ENCODE measurements at regions not wholly inside any gene's neighbourhood (a gene's known extent, or its start where the extent isn't known, plus 50 kb on each side); places are given as distances from the start of the nearest gene placed in this dataset.
"Not testable (repeated sequence)": the region's sequence is repeated elsewhere in the genome, so short reads cannot be mapped to it uniquely, and the experiment has no call there.

- H3K36me3 ChIP-seq (ENCODE audit: control insufficient read depth in 2 of 2, insufficient read depth in 2 of 2, low read length in 1 of 2); H3K4me1 ChIP-seq (ENCODE audit: control insufficient read depth in 2 of 2, insufficient read depth in 2 of 2, low read length in 1 of 2); H3K4me3 ChIP-seq (ENCODE audit: low read depth in 1 of 2, low read length in 2 of 2); H3K9me3 ChIP-seq (ENCODE audit: control insufficient read depth in 2 of 2, insufficient read depth in 1 of 2, low read depth in 1 of 2, low read length in 1 of 2); H3K27me3 ChIP-seq (ENCODE audit: control insufficient read depth in 1 of 2, insufficient read depth in 2 of 2, low read length in 2 of 2); H3K27ac ChIP-seq (ENCODE audit: low read depth in 2 of 2, low read length in 1 of 2): not testable (repeated sequence)
- 95 to 97% methylated on average over 4 of the region's 4 CpGs for WGBS, 2 donors
Observed at GRCh38 chr7:66526782-66527181, 101.9 kb upstream of the KCTD7 start.

- no peaks in the 10 kb centered on the region for H3K9me3 ChIP-seq (ENCODE audit: control insufficient read depth in 2 of 2, insufficient read depth in 1 of 2, low read depth in 1 of 2, low read length in 1 of 2)
- H3K4me3 ChIP-seq (ENCODE audit: low read depth in 1 of 2, low read length in 2 of 2) = no peak overlapping the region
- H3K36me3 ChIP-seq (ENCODE audit: control insufficient read depth in 2 of 2, insufficient read depth in 2 of 2, low read length in 1 of 2) = peaks cover 2% of the 10 kb centered on the region in 2 donors
- H3K27me3 ChIP-seq (ENCODE audit: control insufficient read depth in 1 of 2, insufficient read depth in 2 of 2, low read length in 2 of 2) = no peaks in the 10 kb centered on the region
- 96 to 99% methylated on average over 3 of the region's 3 CpGs for WGBS, 2 donors
- no peak overlapping the region for H3K27ac ChIP-seq (ENCODE audit: low read depth in 2 of 2, low read length in 1 of 2)
- H3K4me1 ChIP-seq (ENCODE audit: control insufficient read depth in 2 of 2, insufficient read depth in 2 of 2, low read length in 1 of 2) = no peaks in the 10 kb centered on the region
Observed at GRCh38 chr7:66528652-66529051, 100.0 kb upstream of the KCTD7 start.

GRCh38 chr7:66529883-66530610, 98.6 kb upstream of the KCTD7 start:
- Histone ChIP-seq H3K4me1 (ENCODE audit: control insufficient read depth in 2 of 2, insufficient read depth in 2 of 2, low read length in 1 of 2) (no peaks in the 10 kb centered on the region), H3K9me3 (ENCODE audit: control insufficient read depth in 2 of 2, insufficient read depth in 1 of 2, low read depth in 1 of 2, low read length in 1 of 2) (no peaks in the 10 kb centered on the region), H3K27me3 (ENCODE audit: control insufficient read depth in 1 of 2, insufficient read depth in 2 of 2, low read length in 2 of 2) (no peaks in the 10 kb centered on the region), H3K36me3 (ENCODE audit: control insufficient read depth in 2 of 2, insufficient read depth in 2 of 2, low read length in 1 of 2) (peaks cover 2% of the 10 kb centered on the region in 2 donors), H3K27ac (ENCODE audit: low read depth in 2 of 2, low read length in 1 of 2) (no peak overlapping the region), H3K4me3 (ENCODE audit: low read depth in 1 of 2, low read length in 2 of 2) (no peak overlapping the region)
- WGBS, 2 donors = 73 to 81% methylated on average over 16 of the region's 16 CpGs

GRCh38 chr7:66535414-66536329, 93.0 kb upstream of the KCTD7 start:
- no peak overlapping the region for H3K4me3 ChIP-seq (ENCODE audit: low read depth in 1 of 2, low read length in 2 of 2)
- H3K36me3 ChIP-seq (ENCODE audit: control insufficient read depth in 2 of 2, insufficient read depth in 2 of 2, low read length in 1 of 2) = no peaks in the 10 kb centered on the region
- no peaks in the 10 kb centered on the region for H3K27me3 ChIP-seq (ENCODE audit: control insufficient read depth in 1 of 2, insufficient read depth in 2 of 2, low read length in 2 of 2)
- no peak overlapping the region for H3K27ac ChIP-seq (ENCODE audit: low read depth in 2 of 2, low read length in 1 of 2)
- no peaks in the 10 kb centered on the region for H3K4me1 ChIP-seq (ENCODE audit: control insufficient read depth in 2 of 2, insufficient read depth in 2 of 2, low read length in 1 of 2)
- 86 to 95% methylated on average over 15 of the region's 15 CpGs for WGBS, 2 donors
- no peaks in the 10 kb centered on the region for H3K9me3 ChIP-seq (ENCODE audit: control insufficient read depth in 2 of 2, insufficient read depth in 1 of 2, low read depth in 1 of 2, low read length in 1 of 2)

GRCh38 chr7:66537380-66537779, 91.3 kb upstream of the KCTD7 start:
- Histone ChIP-seq H3K4me1 (ENCODE audit: control insufficient read depth in 2 of 2, insufficient read depth in 2 of 2, low read length in 1 of 2) (no peaks in the 10 kb centered on the region), H3K4me3 (ENCODE audit: low read depth in 1 of 2, low read length in 2 of 2) (no peak overlapping the region), H3K36me3 (ENCODE audit: control insufficient read depth in 2 of 2, insufficient read depth in 2 of 2, low read length in 1 of 2) (peaks cover 0 to 5% of the 10 kb centered on the region in 2 donors), H3K9me3 (ENCODE audit: control insufficient read depth in 2 of 2, insufficient read depth in 1 of 2, low read depth in 1 of 2, low read length in 1 of 2) (no peaks in the 10 kb centered on the region), H3K27ac (ENCODE audit: low read depth in 2 of 2, low read length in 1 of 2) (no peak overlapping the region), H3K27me3 (ENCODE audit: control insufficient read depth in 1 of 2, insufficient read depth in 2 of 2, low read length in 2 of 2) (no peaks in the 10 kb centered on the region)
- WGBS, 2 donors = 82 to 84% methylated on average over 10 of the region's 10 CpGs

GRCh38 chr7:66537876-66538275, 90.8 kb upstream of the KCTD7 start:
- Histone ChIP-seq H3K27ac (ENCODE audit: low read depth in 2 of 2, low read length in 1 of 2) (no peak overlapping the region), H3K4me3 (ENCODE audit: low read depth in 1 of 2, low read length in 2 of 2) (no peak overlapping the region), H3K27me3 (ENCODE audit: control insufficient read depth in 1 of 2, insufficient read depth in 2 of 2, low read length in 2 of 2) (no peaks in the 10 kb centered on the region), H3K9me3 (ENCODE audit: control insufficient read depth in 2 of 2, insufficient read depth in 1 of 2, low read depth in 1 of 2, low read length in 1 of 2) (no peaks in the 10 kb centered on the region), H3K4me1 (ENCODE audit: control insufficient read depth in 2 of 2, insufficient read depth in 2 of 2, low read length in 1 of 2) (no peaks in the 10 kb centered on the region), H3K36me3 (ENCODE audit: control insufficient read depth in 2 of 2, insufficient read depth in 2 of 2, low read length in 1 of 2) (peaks cover 0 to 5% of the 10 kb centered on the region in 2 donors)
- WGBS, 2 donors = 79 to 88% methylated on average over 1 of the region's 1 CpG

- Histone ChIP-seq H3K27ac (ENCODE audit: low read depth in 2 of 2, low read length in 1 of 2) (no peak overlapping the region), H3K4me3 (ENCODE audit: low read depth in 1 of 2, low read length in 2 of 2) (no peak overlapping the region), H3K36me3 (ENCODE audit: control insufficient read depth in 2 of 2, insufficient read depth in 2 of 2, low read length in 1 of 2) (peaks cover 0 to 8% of the 10 kb centered on the region in 2 donors), H3K27me3 (ENCODE audit: control insufficient read depth in 1 of 2, insufficient read depth in 2 of 2, low read length in 2 of 2) (no peaks in the 10 kb centered on the region), H3K9me3 (ENCODE audit: control insufficient read depth in 2 of 2, insufficient read depth in 1 of 2, low read depth in 1 of 2, low read length in 1 of 2) (no peaks in the 10 kb centered on the region), H3K4me1 (ENCODE audit: control insufficient read depth in 2 of 2, insufficient read depth in 2 of 2, low read length in 1 of 2) (no peaks in the 10 kb centered on the region)
- WGBS, 2 donors = 92 to 97% methylated on average over 3 of the region's 3 CpGs
Observed at GRCh38 chr7:66539264-66539623, 89.4 kb upstream of the KCTD7 start.

GRCh38 chr7:66539902-66540375, 88.7 kb upstream of the KCTD7 start:
- Histone ChIP-seq H3K27ac (ENCODE audit: low read depth in 2 of 2, low read length in 1 of 2) (no peak overlapping the region), H3K36me3 (ENCODE audit: control insufficient read depth in 2 of 2, insufficient read depth in 2 of 2, low read length in 1 of 2) (peaks cover 0 to 11% of the 10 kb centered on the region in 2 donors), H3K9me3 (ENCODE audit: control insufficient read depth in 2 of 2, insufficient read depth in 1 of 2, low read depth in 1 of 2, low read length in 1 of 2) (no peaks in the 10 kb centered on the region), H3K4me1 (ENCODE audit: control insufficient read depth in 2 of 2, insufficient read depth in 2 of 2, low read length in 1 of 2) (no peaks in the 10 kb centered on the region), H3K4me3 (ENCODE audit: low read depth in 1 of 2, low read length in 2 of 2) (no peak overlapping the region), H3K27me3 (ENCODE audit: control insufficient read depth in 1 of 2, insufficient read depth in 2 of 2, low read length in 2 of 2) (no peaks in the 10 kb centered on the region)
- 86 to 88% methylated on average over 8 of the region's 8 CpGs for WGBS, 2 donors

GRCh38 chr7:66542049-66542448, 86.6 kb upstream of the KCTD7 start:
- Histone ChIP-seq H3K36me3 (ENCODE audit: control insufficient read depth in 2 of 2, insufficient read depth in 2 of 2, low read length in 1 of 2) (peaks cover 0 to 15% of the 10 kb centered on the region in 2 donors), H3K4me3 (ENCODE audit: low read depth in 1 of 2, low read length in 2 of 2) (no peak overlapping the region), H3K27ac (ENCODE audit: low read depth in 2 of 2, low read length in 1 of 2) (no peak overlapping the region), H3K27me3 (ENCODE audit: control insufficient read depth in 1 of 2, insufficient read depth in 2 of 2, low read length in 2 of 2) (no peaks in the 10 kb centered on the region), H3K9me3 (ENCODE audit: control insufficient read depth in 2 of 2, insufficient read depth in 1 of 2, low read depth in 1 of 2, low read length in 1 of 2) (no peaks in the 10 kb centered on the region), H3K4me1 (ENCODE audit: control insufficient read depth in 2 of 2, insufficient read depth in 2 of 2, low read length in 1 of 2) (no peaks in the 10 kb centered on the region)
- WGBS, 2 donors = 91 to 93% methylated on average over 5 of the region's 5 CpGs

Measured in esophagus (tissue), 2 donors.